Activated T-helper 17 cell treated with anti-CD3 and anti-CD28 coated beads, Interleukin-2, amount 50 U/mL, for 72 hours (primary cell): ENCODE measurements at regions not wholly inside any gene's neighbourhood (a gene's known extent, or its start where the extent isn't known, plus 50 kb on each side); places are given as distances from the start of the nearest gene placed in this dataset.

Experiments
- ATAC-seq: fragments of 150-1000 bp; cut with Tn5 transposase; replicated peaks from 2 replicates; pipeline ENCODE4 v1.10.0; 2021; ENCODE audit warnings: mild to moderate bottlenecking, moderate library complexity
- H3K27ac Mint-ChIP-seq: one replicate; pipeline ENCODE4 v1.8.0; 2022; ENCODE audit warnings: mixed read lengths
- H3K27me3 Mint-ChIP-seq: one replicate; pipeline ENCODE4 v1.8.0; 2022; ENCODE audit warnings: mixed read lengths
- H3K36me3 Mint-ChIP-seq: one replicate; pipeline ENCODE4 v1.8.0; 2022; ENCODE audit warnings: low read depth, mild to moderate bottlenecking, mixed read lengths
- H3K4me1 Mint-ChIP-seq: one replicate; pipeline ENCODE4 v1.8.0; 2022; ENCODE audit warnings: mixed read lengths
- H3K4me3 Mint-ChIP-seq: one replicate; pipeline ENCODE4 v1.8.0; 2022; ENCODE audit warnings: mild to moderate bottlenecking, mixed read lengths
- H3K9me3 Mint-ChIP-seq: one replicate; pipeline ENCODE4 v1.8.0; 2022; ENCODE audit warnings: mixed read lengths

GRCh38 chr5:169435506-169436229, 134.7 kb upstream of the SLIT3 start:
- H3K9me3 Mint-ChIP-seq: no peaks in the 10 kb centered on the region
- no peak for ATAC-seq
- no peak overlapping the region for H3K4me3 Mint-ChIP-seq
- H3K36me3 Mint-ChIP-seq: no peaks in the 10 kb centered on the region
- no peaks in the 10 kb centered on the region for H3K4me1 Mint-ChIP-seq
- no peak overlapping the region for H3K27ac Mint-ChIP-seq
- H3K27me3 Mint-ChIP-seq: peaks cover 19% of the 10 kb centered on the region

GRCh38 chr5:169433221-169433651, 132.3 kb upstream of the SLIT3 start:
- H3K4me3 Mint-ChIP-seq: no peak overlapping the region
- no peak for ATAC-seq
- no peaks in the 10 kb centered on the region for H3K9me3 Mint-ChIP-seq
- H3K27ac Mint-ChIP-seq: no peak overlapping the region
- H3K4me1 Mint-ChIP-seq: no peaks in the 10 kb centered on the region
- no peaks in the 10 kb centered on the region for H3K36me3 Mint-ChIP-seq
- peaks cover 6% of the 10 kb centered on the region for H3K27me3 Mint-ChIP-seq

GRCh38 chr5:169431386-169431785, 130.4 kb upstream of the SLIT3 start:
- Mint-ChIP-seq H3K27me3 (peaks cover 1% of the 10 kb centered on the region), H3K36me3 (no peaks in the 10 kb centered on the region), H3K9me3 (no peaks in the 10 kb centered on the region), H3K4me3 (no peak overlapping the region), H3K27ac (no peak overlapping the region), H3K4me1 (no peaks in the 10 kb centered on the region)
- ATAC-seq: no peak

DNA sequence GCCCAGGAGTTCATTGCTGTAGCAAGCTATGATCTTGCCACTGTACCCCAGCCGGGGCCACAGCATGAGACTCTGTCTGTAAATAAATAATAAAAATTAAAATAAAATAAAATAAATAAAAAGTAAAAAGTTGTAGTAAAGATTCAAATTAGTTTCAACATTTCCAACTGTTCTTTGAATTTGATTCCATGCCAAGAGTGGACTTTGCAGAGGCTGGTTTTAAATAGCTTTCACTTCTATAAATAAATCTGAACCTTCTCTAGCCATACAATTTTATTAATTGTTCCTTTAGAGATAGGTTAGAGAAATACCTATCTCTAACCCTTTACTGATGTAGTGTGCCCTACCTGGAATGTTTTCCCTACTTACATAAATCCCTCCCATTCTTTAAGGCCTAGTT, 129.7 kb upstream of the SLIT3 start:
- peaks cover 4% of the 10 kb centered on the region for H3K27me3 Mint-ChIP-seq
- ATAC-seq: no peak
- no peak overlapping the region for H3K4me3 Mint-ChIP-seq
- no peaks in the 10 kb centered on the region for H3K9me3 Mint-ChIP-seq
- H3K27ac Mint-ChIP-seq: no peak overlapping the region
- H3K4me1 Mint-ChIP-seq: no peaks in the 10 kb centered on the region
- H3K36me3 Mint-ChIP-seq: no peaks in the 10 kb centered on the region

DNA sequence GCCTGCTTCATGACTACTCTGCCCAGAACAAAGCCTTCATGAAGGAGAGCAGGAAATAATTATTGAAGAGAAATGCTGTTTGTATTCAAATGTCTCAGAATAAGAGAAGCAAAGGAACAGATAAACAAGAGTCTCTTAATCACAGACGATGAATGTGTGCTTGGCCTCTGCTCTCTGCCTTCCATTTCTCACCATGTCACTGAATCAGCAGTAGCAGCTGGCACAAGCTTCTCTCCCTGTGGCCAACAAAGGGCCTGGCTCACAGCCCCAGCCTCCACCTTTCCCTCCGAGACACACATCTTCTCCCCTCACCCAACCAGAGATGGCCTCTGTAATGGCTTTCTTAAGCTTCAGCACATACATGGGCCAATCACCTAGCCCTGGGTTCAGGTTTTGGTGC, 128.1 kb upstream of the SLIT3 start:
- no peaks in the 10 kb centered on the region for H3K36me3 Mint-ChIP-seq
- ATAC-seq: no peak
- no peak overlapping the region for H3K4me3 Mint-ChIP-seq
- H3K27me3 Mint-ChIP-seq: peaks cover 6% of the 10 kb centered on the region
- no peaks in the 10 kb centered on the region for H3K4me1 Mint-ChIP-seq
- no peaks in the 10 kb centered on the region for H3K9me3 Mint-ChIP-seq
- no peak overlapping the region for H3K27ac Mint-ChIP-seq

DNA sequence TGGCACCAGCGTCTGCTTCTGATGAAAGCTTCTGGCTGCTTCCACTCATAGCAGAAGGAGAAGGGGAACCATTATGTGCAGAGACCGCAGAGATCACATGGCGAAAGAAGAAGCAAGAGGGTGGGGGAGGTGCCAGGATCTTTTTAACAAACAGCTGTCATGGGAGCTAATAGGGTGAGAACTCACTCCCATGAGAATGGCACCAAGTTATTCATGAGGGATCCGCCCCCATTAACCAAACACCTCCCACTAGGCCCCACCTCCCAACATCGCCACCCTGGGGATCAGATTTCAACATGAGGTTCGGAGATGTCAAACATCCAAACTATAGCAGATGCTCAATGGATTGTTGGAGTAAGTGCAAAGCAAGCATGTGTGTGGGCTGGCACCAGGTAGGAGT, 125.8 kb upstream of the SLIT3 start:
- no peak overlapping the region for H3K27ac Mint-ChIP-seq
- H3K9me3 Mint-ChIP-seq: no peaks in the 10 kb centered on the region
- H3K36me3 Mint-ChIP-seq: no peaks in the 10 kb centered on the region
- peaks cover 6% of the 10 kb centered on the region for H3K27me3 Mint-ChIP-seq
- no peaks in the 10 kb centered on the region for H3K4me1 Mint-ChIP-seq
- ATAC-seq: no peak
- H3K4me3 Mint-ChIP-seq: no peak overlapping the region

- Mint-ChIP-seq H3K27ac (no peak overlapping the region), H3K27me3 (peaks cover 11% of the 10 kb centered on the region), H3K4me1 (no peaks in the 10 kb centered on the region), H3K4me3 (no peak overlapping the region), H3K9me3 (no peaks in the 10 kb centered on the region), H3K36me3 (no peaks in the 10 kb centered on the region)
- no peak for ATAC-seq
Observed at GRCh38 chr5:169424670-169425378, 123.9 kb upstream of the SLIT3 start.

DNA sequence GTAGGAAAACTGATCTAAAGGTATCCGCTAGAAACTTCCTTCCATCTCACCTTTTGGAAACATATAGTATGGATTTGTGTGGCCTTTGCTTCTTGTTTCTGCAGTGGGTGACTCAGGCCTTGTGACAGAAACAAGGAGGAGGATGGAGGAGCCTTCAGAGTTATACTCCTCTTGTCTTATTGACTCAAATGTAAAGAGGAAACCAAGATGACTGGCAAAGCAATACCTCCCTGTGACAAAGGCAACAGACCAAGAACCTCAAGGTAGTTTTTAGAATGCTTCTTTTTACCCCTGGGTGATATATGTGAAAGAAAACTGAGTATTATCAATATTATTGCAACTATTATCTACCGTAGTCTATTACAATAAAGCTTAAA, 123.3 kb upstream of the SLIT3 start:
- no peak for ATAC-seq
- Mint-ChIP-seq H3K36me3 (no peaks in the 10 kb centered on the region), H3K27ac (no peak overlapping the region), H3K4me1 (no peaks in the 10 kb centered on the region), H3K27me3 (peaks cover 12% of the 10 kb centered on the region), H3K9me3 (no peaks in the 10 kb centered on the region), H3K4me3 (no peak overlapping the region)

DNA sequence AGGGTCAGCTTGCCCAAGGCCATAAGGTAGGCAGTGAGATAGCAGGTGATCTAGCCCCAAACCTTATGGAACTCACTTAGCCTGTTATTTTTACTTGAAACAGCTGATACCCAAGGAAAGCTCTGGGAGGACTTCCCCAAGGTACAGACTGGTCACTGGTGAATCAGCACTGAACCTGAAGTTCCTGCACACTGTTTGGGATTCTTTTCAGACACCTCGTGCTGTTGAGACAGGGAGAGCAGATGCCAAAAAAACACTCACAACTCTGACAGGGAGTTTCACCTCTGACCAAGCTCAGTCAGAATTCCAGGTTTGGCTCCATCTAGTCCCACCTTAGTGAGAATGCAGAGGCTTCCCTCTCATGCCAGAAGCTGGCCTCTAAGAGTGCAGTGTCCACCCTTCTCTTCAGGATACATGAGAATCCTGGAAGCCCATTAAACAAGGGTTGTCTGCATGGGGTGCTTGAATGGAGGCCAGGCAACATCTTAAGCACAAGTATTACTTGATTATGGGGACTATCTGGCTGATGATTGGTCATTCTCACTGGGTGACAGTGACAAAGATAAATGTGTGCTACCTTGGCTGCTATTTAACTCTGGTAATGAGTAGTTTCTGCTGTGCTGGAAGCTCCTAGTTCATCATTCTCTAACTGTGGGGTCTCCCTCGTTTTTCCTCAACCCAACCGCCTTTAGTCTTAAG, 122.8 kb upstream of the SLIT3 start:
- peaks cover 12% of the 10 kb centered on the region for H3K27me3 Mint-ChIP-seq
- no peaks in the 10 kb centered on the region for H3K9me3 Mint-ChIP-seq

GRCh38 chr5:169422087-169422486, 121.1 kb upstream of the SLIT3 start:
- ATAC-seq: no peak

More for the DNA sequence above, 122.8 kb upstream of the SLIT3 start:
- no peak for ATAC-seq
- H3K4me3 Mint-ChIP-seq: no peak overlapping the region
- H3K27ac Mint-ChIP-seq: no peak overlapping the region
- no peaks in the 10 kb centered on the region for H3K36me3 Mint-ChIP-seq
- H3K4me1 Mint-ChIP-seq: no peaks in the 10 kb centered on the region

DNA sequence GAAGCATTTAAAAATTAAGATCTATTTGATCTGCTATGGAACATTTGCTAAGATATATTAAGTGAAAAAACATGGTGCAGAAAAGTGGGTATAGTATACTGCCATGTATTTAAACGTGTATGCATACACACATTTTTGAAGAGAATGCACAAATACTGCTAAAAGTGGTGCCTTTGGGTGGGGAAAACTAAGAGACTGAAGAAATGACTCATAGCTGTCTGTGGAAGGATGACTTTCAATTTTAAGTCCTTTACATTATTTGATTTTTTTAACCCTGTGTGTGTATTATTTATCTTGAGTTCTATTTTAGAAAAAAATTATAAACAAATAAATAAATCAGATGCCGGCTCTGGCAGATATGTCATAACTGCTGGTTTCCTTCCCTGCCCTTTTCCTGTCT, 120.7 kb upstream of the SLIT3 start:
- H3K9me3 Mint-ChIP-seq: no peaks in the 10 kb centered on the region
- no peak overlapping the region for H3K4me3 Mint-ChIP-seq
- ATAC-seq: no peak
- no peaks in the 10 kb centered on the region for H3K36me3 Mint-ChIP-seq
- H3K4me1 Mint-ChIP-seq: no peaks in the 10 kb centered on the region
- peaks cover 12% of the 10 kb centered on the region for H3K27me3 Mint-ChIP-seq
- H3K27ac Mint-ChIP-seq: no peak overlapping the region

More at GRCh38 chr5:169422087-169422486, 121.1 kb upstream of the SLIT3 start:
- Mint-ChIP-seq H3K27me3 (peaks cover 12% of the 10 kb centered on the region), H3K27ac (no peak overlapping the region), H3K36me3 (no peaks in the 10 kb centered on the region), H3K4me1 (no peaks in the 10 kb centered on the region), H3K9me3 (no peaks in the 10 kb centered on the region), H3K4me3 (no peak overlapping the region)

GRCh38 chr5:169417676-169418075, 116.7 kb upstream of the SLIT3 start:
- no peak for ATAC-seq
- Mint-ChIP-seq H3K9me3 (no peaks in the 10 kb centered on the region), H3K36me3 (no peaks in the 10 kb centered on the region), H3K27ac (no peak overlapping the region), H3K4me1 (no peaks in the 10 kb centered on the region), H3K27me3 (peaks cover 6% of the 10 kb centered on the region), H3K4me3 (no peak overlapping the region)

- Mint-ChIP-seq H3K4me1 (no peaks in the 10 kb centered on the region), H3K27me3 (peaks cover 6% of the 10 kb centered on the region), H3K36me3 (no peaks in the 10 kb centered on the region), H3K4me3 (no peak overlapping the region), H3K9me3 (no peaks in the 10 kb centered on the region), H3K27ac (no peak overlapping the region)
- ATAC-seq: no peak
Observed at GRCh38 chr5:169416583-169417196, 115.8 kb upstream of the SLIT3 start.

- Mint-ChIP-seq H3K4me3 (no peak overlapping the region), H3K27me3 (peaks cover 6% of the 10 kb centered on the region), H3K36me3 (no peaks in the 10 kb centered on the region), H3K27ac (no peak overlapping the region), H3K9me3 (no peaks in the 10 kb centered on the region), H3K4me1 (no peaks in the 10 kb centered on the region)
- no peak for ATAC-seq
Observed at GRCh38 chr5:169415948-169416347, 115.0 kb upstream of the SLIT3 start.
